LoVo (cell line): ENCODE measurements at regions not wholly inside any gene's neighbourhood (a gene's known extent, or its start where the extent isn't known, plus 50 kb on each side); places are given as distances from the start of the nearest gene placed in this dataset.
A peak's percentile ranks its signal among the peaks of the same experiment; 100 is the strongest.

ENCODE experiments used
- DNase-seq: peaks from one replicate; pipeline ENCODE4 v3.0.0-alpha.2; 2016; ENCODE audit warnings: low spot score

- no peak for DNase-seq
Observed at GRCh38 chr12:127528551-127528950, 738.4 kb upstream of the TMEM132C start.

GRCh38 chr12:127531542-127531941 is 735.4 kb upstream of the TMEM132C start:
- DNase-seq: no peak

DNA sequence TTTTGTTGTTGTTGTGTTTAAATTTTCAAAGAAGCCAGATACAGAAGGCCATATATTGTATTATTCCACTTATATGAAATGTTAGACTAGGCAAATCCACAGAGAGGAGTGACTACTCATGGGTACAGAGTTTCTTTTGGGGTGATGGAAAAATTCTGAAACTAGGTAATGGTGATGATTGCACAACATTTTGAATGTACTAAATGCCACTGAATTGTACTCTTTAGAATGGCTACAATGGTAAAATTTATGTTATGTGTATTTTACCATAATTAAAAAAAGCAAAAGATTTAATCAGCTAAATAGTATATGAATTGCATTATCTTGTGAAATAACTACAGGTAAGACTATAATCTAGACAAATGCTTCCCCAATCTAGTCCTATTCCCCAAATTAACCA is 733.6 kb upstream of the TMEM132C start:
- no peak for DNase-seq

DNA sequence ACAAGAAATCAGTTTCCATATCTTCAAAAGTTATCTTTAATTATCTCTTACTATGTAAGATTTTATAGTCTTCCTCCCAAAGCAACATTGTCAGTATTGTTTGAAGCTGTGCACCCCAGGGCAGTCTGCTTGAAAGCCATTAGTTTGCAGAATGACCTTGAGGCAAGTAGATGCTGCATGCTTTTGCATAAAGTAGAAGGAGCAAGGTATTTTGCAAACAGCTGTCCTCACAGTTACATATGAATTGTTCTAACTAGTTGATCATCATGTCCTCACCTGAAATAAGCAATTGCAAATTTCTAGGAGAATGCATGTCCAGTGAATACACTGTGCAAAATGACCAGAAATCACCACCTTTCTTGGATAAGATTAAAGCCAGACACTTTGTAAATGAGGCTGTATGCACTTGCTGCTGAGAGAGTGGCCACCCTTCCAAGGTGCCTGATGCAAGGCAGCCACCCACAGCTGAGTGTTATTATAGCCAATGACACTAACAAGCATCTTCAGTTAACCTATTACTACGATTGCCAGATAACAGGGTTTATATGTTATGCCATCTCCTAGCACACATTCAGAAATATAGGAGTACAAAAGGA is 730.0 kb upstream of the TMEM132C start:
- no peak for DNase-seq

DNA sequence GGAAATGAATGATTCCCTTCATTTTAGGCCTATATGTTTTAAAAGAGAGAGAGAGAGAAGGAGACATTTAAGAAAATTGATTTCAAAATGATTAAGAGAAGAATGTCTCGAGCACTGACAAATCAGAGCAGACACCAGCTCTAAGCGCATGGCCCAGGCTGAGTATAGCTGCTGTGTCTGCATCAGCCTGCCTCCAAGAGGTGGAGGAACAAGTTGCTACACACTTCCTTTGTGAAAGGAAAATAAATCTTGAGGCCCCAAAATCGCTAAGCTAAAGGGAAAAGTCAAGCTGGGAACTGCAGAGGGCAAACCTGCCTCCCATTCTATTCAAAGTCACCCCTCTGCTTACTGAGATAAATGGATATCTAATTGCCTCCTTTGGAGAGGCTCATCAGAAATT is 728.7 kb upstream of the TMEM132C start:
- no peak for DNase-seq

- no peak for DNase-seq
Observed at GRCh38 chr12:127539226-127539858, 727.6 kb upstream of the TMEM132C start.

- DNase-seq: no peak
Observed at GRCh38 chr12:127542391-127542790, 724.6 kb upstream of the TMEM132C start.

- DNase-seq: no peak
Observed at GRCh38 chr12:127542931-127543330, 724.0 kb upstream of the TMEM132C start.

GRCh38 chr12:127546721-127547505 is 720.1 kb upstream of the TMEM132C start:
- no peak for DNase-seq

DNA sequence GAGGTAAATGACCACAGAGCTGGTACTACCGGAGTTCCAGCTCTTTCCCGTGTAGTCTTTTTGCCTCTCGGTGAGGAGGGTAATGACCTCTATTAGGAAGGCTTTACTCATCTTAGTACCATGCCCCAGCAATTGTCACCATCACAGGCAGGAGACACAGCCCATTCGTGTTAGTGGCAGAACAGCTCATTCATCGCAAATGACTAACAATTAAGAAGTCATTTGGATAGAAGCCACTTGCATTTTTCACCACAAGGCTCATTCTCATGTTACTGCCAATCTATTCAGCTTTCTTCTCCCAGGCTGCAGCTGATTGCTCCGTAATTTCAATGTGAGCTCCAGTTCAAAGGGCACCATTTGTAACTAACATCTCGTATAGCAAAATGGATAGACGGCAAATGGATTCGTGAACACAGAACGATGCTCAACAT is 718.8 kb upstream of the TMEM132C start:
- DNase-seq: no peak

- DNase-seq: peak; percentile 42
Observed at GRCh38 chr12:127550271-127550670, 716.7 kb upstream of the TMEM132C start.

- no peak for DNase-seq
Observed at GRCh38 chr12:127552838-127553237, 714.1 kb upstream of the TMEM132C start.

GRCh38 chr12:127555071-127555470 is 711.9 kb upstream of the TMEM132C start:
- DNase-seq: no peak

- no peak for DNase-seq
Observed at GRCh38 chr12:127556231-127556886, 710.6 kb upstream of the TMEM132C start.

DNA sequence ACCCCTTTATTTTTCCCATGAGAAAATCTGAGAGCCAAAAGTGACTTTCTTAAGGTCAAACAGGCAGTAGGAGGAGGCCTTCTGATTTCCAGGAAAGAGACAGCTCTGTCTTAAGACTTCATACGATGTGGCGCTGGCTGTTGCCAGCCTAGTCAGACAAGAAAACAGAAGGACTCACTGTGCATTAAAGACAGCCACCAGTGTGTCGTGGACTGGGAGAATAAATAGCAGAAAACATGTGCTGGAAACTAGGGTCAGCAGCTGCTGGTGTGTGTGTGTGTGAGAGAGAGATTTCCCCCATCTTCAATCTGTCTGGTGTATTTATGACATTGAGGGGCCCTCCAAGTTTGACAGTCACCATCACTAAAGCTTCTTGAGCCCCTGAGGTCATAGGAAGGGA is 708.6 kb upstream of the TMEM132C start:
- DNase-seq: no peak

DNA sequence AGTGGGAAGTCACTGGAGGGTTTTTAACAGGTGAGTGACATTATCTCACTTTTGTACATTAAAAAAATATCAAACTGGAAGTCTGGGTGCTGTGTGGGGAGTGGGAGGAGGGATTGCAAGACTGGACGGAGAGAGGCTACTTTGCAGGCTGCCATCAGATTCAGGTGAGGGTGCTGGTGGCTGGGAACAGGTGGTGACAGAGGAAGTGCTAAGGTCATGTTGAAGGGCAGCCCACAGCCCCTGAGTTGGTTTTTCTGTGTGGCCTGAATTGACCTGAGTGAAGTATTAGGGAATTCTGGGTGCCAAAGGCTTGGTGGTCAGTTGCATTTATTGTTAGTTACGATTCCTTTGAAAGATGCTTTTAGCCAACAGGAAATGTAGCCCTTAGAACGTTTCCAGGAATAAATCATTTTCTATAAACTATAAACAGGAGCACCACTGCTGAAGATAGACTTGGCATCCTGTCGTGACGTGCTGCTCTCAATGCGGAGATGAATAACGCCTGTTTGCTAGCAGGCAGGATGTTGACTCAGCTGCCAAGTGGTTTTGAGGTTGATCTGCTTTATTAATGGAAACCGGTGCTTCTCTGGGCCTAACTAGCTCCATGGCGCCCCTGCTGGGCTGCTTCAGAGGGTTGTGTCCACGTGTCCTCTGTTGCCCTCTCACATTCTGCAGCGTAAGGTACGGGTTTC is 707.5 kb upstream of the TMEM132C start:
- no peak for DNase-seq

- no peak for DNase-seq
Observed at GRCh38 chr12:127560041-127560478, 706.9 kb upstream of the TMEM132C start.

- DNase-seq: no peak
Observed at GRCh38 chr12:127562816-127563215, 704.2 kb upstream of the TMEM132C start.

GRCh38 chr12:127565241-127565640 is 701.7 kb upstream of the TMEM132C start:
- DNase-seq: no peak

DNA sequence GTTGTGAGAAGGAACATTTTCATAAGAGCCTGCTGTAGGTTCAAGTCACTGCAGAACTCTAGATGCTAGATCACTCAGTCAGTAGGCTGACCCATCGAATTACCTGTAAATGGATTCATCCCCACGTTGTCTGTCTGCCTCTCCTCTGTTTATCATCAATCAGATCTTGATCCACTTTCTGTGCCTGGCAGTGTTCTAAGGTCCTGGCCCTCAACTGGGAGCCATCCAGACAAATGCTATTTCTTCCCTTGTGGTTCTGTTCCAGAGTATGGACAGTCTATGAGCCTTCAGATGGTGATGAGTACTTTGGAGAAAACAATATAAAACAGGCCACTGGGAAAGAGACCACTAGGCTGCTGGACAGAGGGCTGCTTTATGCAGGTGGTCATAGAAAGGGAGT is 699.4 kb upstream of the TMEM132C start:
- DNase-seq: no peak

DNA sequence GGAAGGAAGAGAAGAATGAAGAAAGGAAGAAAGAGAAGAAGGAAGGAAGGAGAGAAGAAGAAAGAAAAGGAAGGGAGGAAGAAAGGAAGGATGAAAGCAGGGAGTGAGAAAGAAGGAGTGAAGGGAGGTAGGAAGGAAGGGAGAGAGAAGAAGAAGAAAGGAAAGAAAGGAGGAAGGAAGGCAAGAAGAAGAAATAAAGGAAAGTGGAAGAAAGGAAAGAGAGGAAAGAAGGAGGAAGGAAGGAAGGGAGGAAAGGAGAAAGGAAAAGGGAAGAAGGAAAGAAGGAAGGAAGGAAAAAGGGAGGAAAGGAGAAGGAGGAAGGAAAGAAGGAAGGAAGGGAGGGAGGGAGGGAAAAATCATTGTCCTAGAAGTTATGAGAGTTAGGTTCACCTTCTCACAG is 696.6 kb upstream of the TMEM132C start:
- DNase-seq: no peak

- DNase-seq: peak; percentile 5
Observed at GRCh38 chr12:127570793-127571360, 696.1 kb upstream of the TMEM132C start.
